ENCODE measurements at regions not wholly inside any gene's neighbourhood (a gene's known extent, or its start where the extent isn't known, plus 50 kb on each side); places are given as distances from the start of the nearest gene placed in this dataset.

- TF ChIP-seq RFX5 (IDR thresholded peaks at IDR 0.05) (no peak), ELK1 (IDR thresholded peaks at IDR 0.05; ENCODE audit: low read depth, low read length) (no peak), POLR2A (IDR thresholded peaks at IDR 0.05; ENCODE audit: low read length) (no peak), REST (IDR thresholded peaks at IDR 0.05) (no peak), KDM1A (IDR thresholded peaks at IDR 0.05; ENCODE audit: low read depth) (no peak), HOXB5 (CRISPR knock-in tag; IDR thresholded peaks at IDR 0.05) (no peak), CTCF (IDR thresholded peaks at IDR 0.05) (no peak), EP300 (IDR thresholded peaks at IDR 0.05) (no peak)
Measured at GRCh38 chr19:31098836-31099235, 250.4 kb downstream of the TSHZ3 start.
